GM18868 (cell line): ENCODE measurements at regions not wholly inside any gene's neighbourhood (a gene's known extent, or its start where the extent isn't known, plus 50 kb on each side); places are given as distances from the start of the nearest gene placed in this dataset.

Experiments
- ATAC-seq: cut with Tn5 transposase; IDR thresholded peaks from one replicate; pipeline ENCODE4 v1.9.1; 2021; ENCODE audit warnings: mild to moderate bottlenecking, moderate library complexity; ENCODE audit not compliant: unreplicated experiment

DNA sequence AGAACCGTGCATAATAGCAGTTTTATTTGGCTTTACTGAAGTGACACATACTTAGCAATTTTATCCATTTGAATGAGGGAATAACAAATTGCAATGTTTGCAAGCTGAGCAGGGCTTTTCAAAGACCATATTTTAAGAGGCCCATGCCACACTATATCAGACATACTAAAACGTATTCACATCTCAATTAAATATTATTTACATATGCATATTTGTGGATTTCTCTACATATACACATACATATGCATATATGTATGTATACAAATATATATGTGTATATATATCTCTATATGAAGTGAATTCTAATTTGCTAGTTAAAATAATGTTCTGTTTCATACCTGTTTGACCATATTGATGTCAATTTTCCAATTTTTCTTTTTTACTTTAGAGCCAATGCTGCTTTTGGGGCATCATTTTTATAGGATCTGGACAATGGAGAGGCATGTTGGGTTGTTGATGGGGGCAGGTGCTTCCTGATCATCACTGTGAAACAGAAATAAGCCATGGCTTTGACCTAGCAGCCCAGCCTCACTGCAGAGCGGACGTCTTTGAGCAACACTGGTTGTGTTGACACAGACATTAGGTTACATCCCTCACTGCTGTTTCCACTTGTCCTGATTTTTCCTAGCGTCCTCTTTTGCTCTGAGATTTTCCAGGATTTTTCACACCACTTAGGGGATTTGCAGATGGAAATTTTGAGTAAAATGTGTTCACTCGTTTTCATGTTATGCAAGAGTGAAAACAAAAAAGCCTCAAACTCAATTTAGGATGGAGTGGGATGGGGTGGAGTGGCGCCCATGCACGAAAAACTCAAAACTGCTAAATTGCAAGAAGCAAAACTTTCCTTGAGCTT, 56.9 kb downstream of the RDH14 start:
- ATAC-seq, result no peak

DNA sequence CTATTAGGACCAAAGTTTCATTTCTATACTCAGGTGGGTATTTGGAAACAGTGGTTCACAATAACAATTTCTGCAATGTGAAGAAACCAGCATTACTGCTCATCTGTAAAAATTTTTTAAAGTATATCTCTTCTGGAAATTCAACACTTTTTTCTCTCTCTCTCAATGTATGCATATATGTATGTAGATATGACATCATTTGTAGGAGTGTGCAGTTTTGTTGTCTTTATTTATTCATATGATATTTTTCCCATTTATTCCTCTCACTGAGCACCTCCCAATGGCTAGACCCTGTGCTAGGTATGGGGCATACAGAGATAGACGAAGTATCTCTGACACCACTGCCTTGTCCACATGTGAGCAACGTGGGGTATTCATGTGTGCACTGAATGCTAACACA, 58.3 kb downstream of the RDH14 start:
- no peak for ATAC-seq

DNA sequence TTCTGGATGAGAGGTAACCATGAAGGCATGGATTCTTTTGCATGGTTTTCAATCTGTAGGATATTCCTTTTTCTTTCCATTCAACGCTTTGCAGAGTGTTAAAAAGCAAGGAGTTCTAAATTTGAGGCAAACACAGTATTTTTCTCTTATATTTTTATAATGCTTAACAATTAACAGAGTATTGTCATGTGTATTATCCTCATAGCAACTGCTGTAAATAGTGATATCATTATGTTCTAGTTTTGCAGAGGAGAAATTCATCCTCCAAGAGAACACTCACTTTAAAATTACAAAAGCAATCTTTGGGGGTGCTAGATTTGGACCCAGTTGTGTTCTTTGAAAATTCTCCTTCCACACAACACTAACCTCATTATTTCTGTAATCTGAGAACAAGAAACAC, 58.7 kb downstream of the RDH14 start:
- no peak for ATAC-seq

DNA sequence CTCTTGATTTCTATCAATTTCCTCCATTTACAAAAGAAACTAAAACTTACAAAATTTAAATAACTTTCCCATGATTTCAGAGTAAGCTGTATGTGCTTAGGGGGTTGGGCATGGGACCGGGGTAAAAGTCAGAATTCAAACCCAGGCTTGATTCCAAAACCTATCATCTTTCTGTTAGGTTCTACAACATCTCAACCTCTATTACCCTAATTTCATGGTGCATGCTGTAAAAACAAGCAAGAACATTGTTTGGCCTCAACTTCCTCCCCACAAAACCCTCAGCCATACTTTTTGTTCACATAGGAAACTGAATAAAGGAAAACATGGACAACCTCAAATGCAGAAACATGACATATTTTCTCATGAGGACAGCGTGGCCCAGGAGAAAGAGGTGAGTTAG, 59.3 kb downstream of the RDH14 start:
- no peak for ATAC-seq

DNA sequence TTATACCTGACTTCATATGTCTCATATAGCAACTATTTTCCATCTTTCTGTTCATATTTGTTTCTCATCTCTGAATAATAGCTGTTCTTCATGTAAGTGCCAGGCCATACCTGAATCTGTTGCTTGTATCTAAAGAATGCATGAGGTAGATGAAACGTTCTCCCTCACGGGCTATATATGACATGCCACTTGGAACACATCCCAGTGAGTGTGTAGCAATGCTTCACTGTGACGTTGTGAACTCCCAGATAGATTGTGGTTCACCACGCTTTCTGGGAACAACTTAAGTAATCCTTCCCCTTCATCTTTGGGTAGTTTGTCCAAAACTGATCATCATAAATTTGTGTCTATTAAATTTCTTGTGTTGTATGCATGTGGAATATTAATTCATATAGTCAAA, 60.1 kb downstream of the RDH14 start:
- ATAC-seq, result no peak

DNA sequence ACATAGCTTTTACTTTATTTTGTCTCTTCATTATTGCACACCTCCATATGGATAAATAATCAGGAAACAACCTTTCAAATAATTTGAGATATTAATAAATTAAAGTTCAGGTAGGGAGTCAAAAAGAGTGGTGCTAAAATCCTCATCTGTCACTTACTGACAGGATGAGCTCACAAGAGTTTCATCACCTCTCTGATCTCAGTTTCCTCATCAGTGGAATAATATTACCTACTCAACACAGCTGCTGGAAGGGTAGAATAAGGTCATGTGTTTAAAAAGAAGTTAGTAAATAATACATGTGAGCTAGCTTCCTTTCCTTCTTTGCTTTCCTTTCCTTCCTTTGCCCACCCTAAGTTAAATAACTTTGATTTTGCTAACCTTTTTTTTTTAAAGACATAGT, 61.9 kb downstream of the RDH14 start:
- ATAC-seq, result no peak

DNA sequence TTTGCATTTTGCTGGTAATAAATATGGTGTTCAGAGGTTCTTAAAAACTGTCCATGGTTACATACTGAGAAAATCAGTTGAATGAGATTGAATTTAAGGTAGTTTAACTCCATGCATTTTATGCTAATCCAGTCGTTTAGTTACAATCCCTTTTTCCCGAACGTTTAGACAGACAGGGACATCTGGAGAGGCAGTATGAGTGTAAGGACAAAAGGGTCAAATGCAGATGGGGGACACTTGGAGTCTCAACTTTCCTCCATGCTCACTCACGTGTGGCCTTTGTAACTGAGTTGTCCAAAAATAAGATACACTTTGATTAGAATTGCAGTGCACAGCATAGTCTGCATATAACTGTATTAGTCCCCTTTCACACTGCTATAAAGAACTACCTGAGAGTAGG, 63.9 kb downstream of the RDH14 start:
- ATAC-seq, result no peak

DNA sequence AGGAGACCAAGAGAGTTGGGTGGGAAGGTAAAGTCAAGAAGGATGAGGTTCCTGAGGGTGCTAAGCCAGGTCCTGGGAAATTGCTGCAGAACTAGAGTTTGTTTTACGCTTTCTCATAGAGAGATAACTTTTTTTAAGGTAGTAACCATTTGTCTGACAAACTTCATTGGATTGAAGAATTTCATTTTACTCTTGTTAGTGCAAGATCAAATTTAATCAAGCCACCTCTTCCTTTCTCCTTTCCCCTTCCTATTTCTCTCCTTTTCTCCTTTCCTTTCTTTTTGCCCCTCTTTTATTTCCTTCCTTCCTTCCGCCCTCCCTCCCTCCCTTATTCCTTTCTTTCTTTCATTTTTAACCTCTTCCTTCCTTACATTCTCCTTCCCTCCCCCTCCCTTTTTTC, 65.4 kb downstream of the RDH14 start:
- ATAC-seq, result no peak

DNA sequence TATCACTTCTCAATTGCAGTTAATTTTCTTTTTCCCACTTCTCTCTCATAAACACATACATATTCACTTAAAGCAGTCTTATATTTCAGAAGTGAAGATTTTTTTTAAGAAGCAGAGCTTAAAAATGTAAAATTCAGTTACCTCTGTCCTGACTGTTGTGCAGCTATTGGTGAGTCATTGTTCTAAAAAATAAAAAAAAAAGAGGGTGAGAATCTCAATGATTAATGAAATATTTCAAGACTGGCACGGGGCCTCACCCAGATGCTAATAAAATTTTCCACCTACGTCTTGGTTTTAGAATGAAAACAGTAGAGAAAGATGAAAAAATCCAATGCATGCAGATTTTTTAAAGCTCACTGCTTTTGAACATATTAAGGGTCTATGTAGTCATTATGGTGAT, 67.7 kb downstream of the RDH14 start:
- ATAC-seq, result no peak

DNA sequence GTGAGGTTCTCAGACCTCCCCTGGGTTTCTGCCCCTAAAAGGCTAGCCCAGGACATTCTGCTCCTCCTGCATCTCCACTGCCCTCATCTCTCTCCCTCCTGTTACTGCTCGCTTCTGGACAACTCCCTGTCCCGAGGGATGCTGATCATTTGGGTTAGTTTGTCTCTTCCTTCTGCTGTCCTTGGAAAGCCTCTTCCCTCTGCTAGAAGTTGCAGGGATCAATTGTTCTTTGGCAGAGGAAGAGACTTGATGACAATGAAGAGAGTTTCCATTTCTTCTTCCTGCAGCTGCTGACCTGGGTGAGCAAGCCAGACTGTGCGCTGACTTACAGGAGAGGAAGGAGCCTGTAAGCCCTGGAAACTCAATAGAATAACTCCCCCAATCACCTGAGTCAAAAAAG, 68.9 kb downstream of the RDH14 start:
- ATAC-seq, result no peak

DNA sequence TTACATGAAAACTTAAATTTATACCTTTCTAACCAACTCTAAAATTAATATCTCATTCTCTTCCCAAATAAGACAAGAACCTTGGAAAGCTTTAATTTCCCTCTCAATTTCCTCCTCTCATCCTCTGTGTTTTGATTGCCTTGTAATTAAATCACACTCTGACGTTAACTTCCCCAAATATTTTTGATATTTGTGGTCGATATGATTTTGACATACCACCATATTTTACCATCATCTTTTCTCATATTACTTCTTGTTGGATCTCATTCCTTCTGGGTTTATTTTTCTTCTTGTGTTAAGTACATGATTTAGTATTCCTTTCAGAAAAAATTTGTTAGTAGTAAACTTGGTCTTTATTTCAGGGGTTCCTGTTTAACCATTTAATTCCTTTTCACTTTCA, 69.6 kb downstream of the RDH14 start:
- ATAC-seq, result no peak

DNA sequence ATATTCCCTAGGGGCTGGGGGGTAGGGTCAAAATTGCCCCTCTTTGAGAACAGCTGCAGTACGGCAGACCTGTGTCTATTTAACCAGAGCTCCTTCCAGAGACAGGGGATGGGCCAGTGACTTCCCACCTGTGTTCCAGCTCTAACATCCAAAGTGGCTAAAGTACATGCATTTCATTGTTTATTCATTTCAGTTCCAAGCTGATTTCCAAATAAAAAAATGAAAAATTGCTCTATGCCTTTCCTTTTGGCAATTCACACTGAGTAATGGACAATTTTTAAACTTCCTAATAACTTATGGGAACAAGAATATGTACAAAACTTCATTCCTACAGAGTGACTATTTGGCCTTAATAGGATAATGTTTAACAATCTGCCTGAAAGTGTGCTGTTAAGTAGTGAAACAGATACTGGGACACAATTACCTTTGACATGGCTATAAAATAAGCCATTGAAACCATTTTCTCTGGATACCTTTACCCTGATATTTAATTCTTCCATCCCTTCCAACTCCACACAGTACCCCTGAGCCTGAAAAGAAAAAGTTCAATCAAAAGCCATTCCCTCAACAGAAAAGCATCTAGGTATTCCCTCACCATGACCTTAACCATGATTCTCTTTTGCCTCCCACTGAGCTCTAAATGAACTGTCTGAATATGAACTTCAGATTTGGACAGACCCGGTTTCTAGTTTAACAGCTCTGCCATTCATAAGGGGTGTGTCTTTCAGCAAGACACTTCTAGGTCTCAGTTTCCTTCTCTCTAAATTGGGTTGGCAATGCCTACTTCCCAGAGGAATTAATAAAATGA, 73.1 kb downstream of the RDH14 start:
- no peak for ATAC-seq

DNA sequence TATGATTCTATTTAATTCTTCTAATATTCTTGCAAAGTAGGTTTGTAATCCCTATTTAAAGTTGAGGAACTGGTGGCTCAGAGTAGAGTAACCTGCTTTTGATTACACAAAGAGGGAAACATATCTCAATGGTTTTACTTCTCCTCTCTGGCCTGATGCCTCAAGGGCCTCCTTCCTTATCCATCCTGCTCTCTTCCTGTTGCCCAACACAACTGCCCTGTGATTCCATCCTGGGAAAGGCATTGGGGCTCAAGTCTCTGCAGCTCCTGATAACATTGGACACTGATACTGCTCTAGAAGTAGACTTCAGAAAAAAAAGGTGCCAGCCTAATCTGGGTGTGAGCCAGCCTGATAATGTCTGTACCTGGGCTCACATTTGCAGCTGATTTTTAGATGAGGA, 75.8 kb downstream of the RDH14 start:
- no peak for ATAC-seq

DNA sequence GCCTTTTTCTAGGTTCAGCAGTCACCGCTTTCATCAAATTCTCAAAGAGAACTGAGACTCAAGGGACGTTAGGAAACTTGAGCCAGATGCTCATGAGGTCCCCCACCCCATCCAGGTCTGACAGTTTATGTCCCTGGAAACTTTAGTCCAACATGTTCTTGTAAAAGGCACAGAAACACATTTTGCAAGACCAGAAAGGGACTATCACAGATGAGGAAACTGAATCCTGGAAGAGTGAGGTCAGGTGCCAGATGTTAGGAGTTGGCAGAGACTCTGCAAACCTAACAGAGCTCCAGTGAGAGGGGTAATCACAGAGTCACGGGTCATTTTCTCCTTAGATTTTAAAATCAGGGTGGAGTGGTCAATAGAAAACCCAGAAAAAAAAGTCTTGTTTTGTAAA, 76.6 kb downstream of the RDH14 start:
- ATAC-seq, result no peak

DNA sequence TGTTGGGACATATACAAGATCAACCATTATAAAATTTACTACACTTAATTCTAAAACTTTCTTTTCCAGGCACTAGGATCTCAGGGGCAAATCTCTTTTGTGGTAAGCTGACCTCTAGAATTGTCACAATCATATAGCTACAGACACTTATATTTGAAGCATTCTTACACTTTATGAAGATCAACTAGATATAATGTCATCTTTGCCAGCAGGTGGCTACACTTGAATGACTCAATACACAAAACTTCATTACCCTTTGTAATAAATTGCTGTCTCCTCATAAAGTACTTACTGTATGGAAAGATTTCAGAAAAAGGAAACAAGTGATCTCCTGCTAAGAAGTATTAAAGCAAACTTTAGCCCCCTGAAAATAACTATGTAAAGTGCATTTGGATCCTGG, 77.8 kb downstream of the RDH14 start:
- ATAC-seq, result no peak

DNA sequence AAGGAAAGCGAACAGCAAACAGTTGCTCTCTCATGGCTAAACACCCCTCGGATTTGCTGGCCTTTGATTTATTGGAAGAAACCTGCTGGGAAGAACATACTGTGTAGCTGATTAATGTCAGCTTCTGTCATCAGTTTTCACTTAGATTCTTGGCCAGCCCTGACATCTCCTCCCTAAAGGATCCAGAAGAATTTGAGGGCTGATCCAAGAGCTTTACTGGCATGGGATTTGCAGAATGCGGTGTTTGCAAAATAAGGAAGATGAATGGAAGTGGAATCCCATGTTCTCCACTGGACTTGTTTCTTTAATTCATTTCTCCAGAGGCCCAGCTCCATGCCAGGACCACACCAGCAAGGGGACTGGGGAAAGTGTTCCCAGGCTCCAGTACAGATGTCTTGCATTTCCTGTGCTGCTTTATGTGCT, 80.5 kb downstream of the RDH14 start:
- no peak for ATAC-seq

DNA sequence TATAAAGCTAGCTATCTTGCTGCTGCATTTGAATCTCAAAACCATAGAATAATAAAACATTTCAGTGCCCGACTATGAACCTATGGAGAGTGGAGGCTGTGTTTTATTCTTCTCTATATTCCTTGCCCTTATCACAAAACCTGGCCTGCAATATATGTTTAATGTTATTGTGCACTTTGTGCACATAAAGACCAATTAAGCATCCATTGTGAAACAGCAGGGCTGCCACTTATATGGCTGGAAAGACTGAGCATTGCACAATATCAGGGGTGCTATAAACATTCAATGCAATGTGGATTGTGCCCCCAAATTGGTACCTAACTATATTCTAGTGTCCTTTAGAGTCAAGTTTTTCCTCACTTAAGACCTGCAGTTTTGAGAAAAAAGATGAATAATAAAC, 83.2 kb downstream of the RDH14 start:
- ATAC-seq, result no peak

DNA sequence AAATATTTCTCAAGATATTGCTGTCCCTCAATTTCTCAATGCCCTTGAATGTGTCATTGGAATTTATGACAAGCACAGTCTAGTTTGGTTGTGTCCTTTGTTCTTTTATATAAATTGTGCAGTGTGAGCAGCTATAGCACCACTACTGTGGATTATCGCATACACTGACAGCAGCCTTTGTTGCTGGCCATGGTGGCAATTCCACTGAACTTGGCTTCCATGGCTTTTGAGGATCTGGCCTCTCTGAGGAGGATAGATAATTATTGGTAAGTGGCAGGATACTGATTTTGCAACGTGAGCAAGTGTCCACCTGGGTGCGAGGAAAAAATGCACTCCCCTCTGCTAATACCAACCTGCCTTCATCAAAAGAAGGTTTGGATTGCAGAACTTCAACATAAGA, 84.0 kb downstream of the RDH14 start:
- no peak for ATAC-seq

DNA sequence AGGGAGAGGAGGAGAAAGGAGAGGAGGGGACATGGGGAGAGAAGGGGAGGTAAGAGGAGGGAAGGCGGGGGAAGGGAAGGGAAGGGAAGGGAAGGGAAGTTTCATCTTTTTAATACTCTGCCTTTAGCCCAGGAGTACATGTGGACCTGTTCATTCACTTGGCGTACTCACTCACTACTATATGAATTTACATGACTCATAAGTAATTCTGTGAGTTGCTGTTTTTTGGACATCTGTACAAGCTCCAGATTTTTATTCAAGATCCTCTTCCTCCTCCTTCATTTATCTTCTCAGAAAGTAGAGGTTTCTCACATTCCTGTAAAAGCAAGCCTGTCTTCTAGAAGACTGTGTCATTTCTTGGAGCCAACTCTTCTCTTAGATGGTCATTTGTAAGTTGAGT, 84.6 kb downstream of the RDH14 start:
- ATAC-seq, result no peak

DNA sequence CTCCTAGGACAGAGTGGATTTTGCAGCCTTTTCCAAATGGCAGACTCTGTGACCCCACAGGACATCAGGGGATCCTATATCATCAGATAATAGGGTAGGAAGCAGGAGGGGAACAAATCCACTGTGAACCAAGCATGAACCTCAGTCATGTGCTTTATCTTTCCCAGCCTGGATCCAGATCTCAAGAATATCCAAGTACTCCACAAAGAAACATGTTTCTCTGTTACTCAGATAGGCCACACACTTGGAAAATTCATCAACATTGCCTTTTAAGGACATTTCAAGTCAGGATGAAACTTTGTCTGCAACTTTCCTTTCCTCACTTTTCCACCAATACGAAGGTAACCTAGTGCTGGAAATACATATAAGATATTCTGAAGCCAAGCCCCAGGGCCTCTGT, 85.8 kb downstream of the RDH14 start:
- ATAC-seq, result no peak

DNA sequence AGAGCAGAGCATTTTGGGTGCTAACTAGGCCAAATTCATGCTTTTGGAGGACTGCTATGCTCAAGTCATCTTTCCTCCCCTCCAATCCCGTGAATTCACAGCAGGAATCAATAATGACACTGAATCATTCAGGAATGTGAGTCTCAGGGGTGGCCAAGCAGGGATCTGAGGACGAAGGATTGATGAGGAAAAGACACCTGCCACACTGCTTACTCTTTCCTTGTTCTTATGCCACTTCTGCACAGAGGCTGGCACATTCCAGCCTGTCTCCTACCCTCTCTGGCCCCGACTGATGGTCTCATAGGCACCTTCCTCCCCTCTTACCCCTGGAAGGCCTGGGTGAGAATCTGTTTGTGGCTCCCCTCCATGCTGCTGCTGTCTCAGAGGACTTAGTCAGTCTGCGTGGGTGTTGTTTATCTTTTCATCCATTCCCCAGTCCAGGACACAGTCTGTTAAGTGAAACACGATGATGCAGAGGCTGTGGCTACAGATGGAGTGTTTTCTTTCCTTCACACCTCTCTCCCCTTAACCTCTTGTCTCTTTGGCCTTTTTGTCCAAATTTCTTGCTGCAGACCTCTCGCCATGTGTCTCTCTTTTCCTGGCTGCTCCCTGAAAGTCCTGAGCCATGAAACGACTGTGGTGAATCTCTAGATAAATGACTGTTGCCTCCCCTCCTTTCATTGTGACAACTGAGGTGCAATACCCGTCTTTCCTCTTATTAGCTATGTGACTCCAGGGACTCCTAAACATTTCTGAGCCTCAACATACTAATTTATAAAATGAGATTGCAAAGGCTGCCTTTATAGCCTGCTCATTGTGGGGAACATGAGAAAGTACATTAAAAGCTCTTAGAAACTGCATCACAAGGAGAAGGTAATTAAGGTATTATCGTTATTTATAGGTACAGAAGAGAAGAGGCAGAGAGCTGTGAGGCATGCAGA, 86.9 kb downstream of the RDH14 start:
- ATAC-seq, result no peak
